H9 (cell line): ENCODE measurements at regions not wholly inside any gene's neighbourhood (a gene's known extent, or its start where the extent isn't known, plus 50 kb on each side); places are given as distances from the start of the nearest gene placed in this dataset.

Experiments
- DNase-seq: peaks from one replicate; pipeline ENCODE4 v3.0.0-alpha.2; 2017
- H2AFZ ChIP-seq: one replicate; pipeline ENCODE4 v1.6.1; 2013; ENCODE audit warnings: mild to moderate bottlenecking, low read length, control low read depth, moderate library complexity
- H2AK5ac ChIP-seq: 2 replicates; pipeline ENCODE4 v1.6.1; 2013; ENCODE audit warnings: low read length, control low read depth, mixed read lengths; ENCODE audit not compliant: insufficient read length
- H2BK120ac ChIP-seq: one replicate; pipeline ENCODE4 v1.6.1; 2013; ENCODE audit warnings: low read depth, mild to moderate bottlenecking, low read length, control low read depth, inconsistent platforms; ENCODE audit not compliant: poor library complexity, severe bottlenecking
- H2BK12ac ChIP-seq: 2 replicates; pipeline ENCODE4 v1.6.1; 2013; ENCODE audit warnings: low read length, control low read depth, mixed read lengths, low read depth; ENCODE audit not compliant: insufficient read length
- H2BK15ac ChIP-seq: 2 replicates; pipeline ENCODE4 v1.6.1; 2013; ENCODE audit warnings: low read depth, low read length, control low read depth
- H2BK20ac ChIP-seq: one replicate; pipeline ENCODE4 v1.6.1; 2013; ENCODE audit warnings: low read depth, mild to moderate bottlenecking, low read length, control low read depth, inconsistent platforms; ENCODE audit not compliant: poor library complexity, severe bottlenecking
- H2BK5ac ChIP-seq: 2 replicates; pipeline ENCODE4 v1.6.1; 2013; ENCODE audit warnings: low read length, control low read depth, mixed read lengths; ENCODE audit not compliant: insufficient read length
- H3K14ac ChIP-seq: 2 replicates; pipeline ENCODE4 v1.6.1; 2013; ENCODE audit warnings: low read length, control low read depth; ENCODE audit not compliant: insufficient read depth
- H3K18ac ChIP-seq: 2 replicates; pipeline ENCODE4 v1.6.1; 2013; ENCODE audit warnings: low read depth, mild to moderate bottlenecking, mixed read lengths, low read length, control low read depth; ENCODE audit not compliant: insufficient read length
- H3K23ac ChIP-seq: 2 replicates; pipeline ENCODE4 v1.6.1; 2013; ENCODE audit warnings: low read length, control low read depth, mixed read lengths, low read depth; ENCODE audit not compliant: insufficient read length
- H3K23me2 ChIP-seq: 2 replicates; pipeline ENCODE4 v1.6.1; 2013; ENCODE audit warnings: low read depth, mild to moderate bottlenecking, mixed read lengths, low read length, control low read depth; ENCODE audit not compliant: insufficient read length, poor library complexity, severe bottlenecking
- H3K27ac ChIP-seq: 2 replicates; pipeline ENCODE4 v1.5.1; 2013; ENCODE audit warnings: low read length, control low read depth, mixed read lengths, low read depth; ENCODE audit not compliant: insufficient read length
- H3K27me3 ChIP-seq: 2 replicates; pipeline ENCODE4 v1.6.1; 2013; ENCODE audit warnings: low read length, control low read depth, inconsistent platforms; ENCODE audit not compliant: insufficient read depth
- H3K4ac ChIP-seq: 2 replicates; pipeline ENCODE4 v1.6.1; 2013; ENCODE audit warnings: low read depth, mild to moderate bottlenecking, control low read depth, inconsistent platforms, low read length, moderate library complexity
- H3K4me1 ChIP-seq: 2 replicates; pipeline ENCODE4 v1.6.1; 2013; ENCODE audit warnings: low read length, control low read depth, inconsistent platforms; ENCODE audit not compliant: insufficient read depth
- H3K4me2 ChIP-seq: 2 replicates; pipeline ENCODE4 v1.6.1; 2013; ENCODE audit warnings: low read length, control low read depth, mixed read lengths; ENCODE audit not compliant: insufficient read length, insufficient read depth
- H3K56ac ChIP-seq: 2 replicates; pipeline ENCODE4 v1.6.1; 2013; ENCODE audit warnings: low read depth, mild to moderate bottlenecking, mixed read lengths, low read length, control low read depth; ENCODE audit not compliant: insufficient read length
- H3K79me1 ChIP-seq: 2 replicates; pipeline ENCODE4 v1.6.1; 2013; ENCODE audit warnings: low read depth, mild to moderate bottlenecking, moderate library complexity, low read length, control low read depth, inconsistent platforms; ENCODE audit not compliant: insufficient read depth, poor library complexity, severe bottlenecking
- H3K79me2 ChIP-seq: 2 replicates; pipeline ENCODE4 v1.6.1; 2013; ENCODE audit warnings: low read length, control low read depth, inconsistent platforms; ENCODE audit not compliant: insufficient read depth
- H3K9ac ChIP-seq: 2 replicates; pipeline ENCODE4 v1.6.1; 2013; ENCODE audit warnings: low read length, control low read depth, mixed read lengths; ENCODE audit not compliant: insufficient read length; ENCODE audit errors: extremely low read depth
- H3K9me3 ChIP-seq: one replicate; pipeline ENCODE4 v1.6.1; 2013; ENCODE audit warnings: low read depth, low read length, inconsistent platforms; ENCODE audit not compliant: control insufficient read depth
- H3T11ph ChIP-seq: one replicate; pipeline ENCODE4 v1.6.1; 2013; ENCODE audit warnings: mild to moderate bottlenecking, low read length, control low read depth, inconsistent platforms
- H4K20me1 ChIP-seq: one replicate; pipeline ENCODE4 v1.6.1; 2013; ENCODE audit not compliant: control insufficient read depth, insufficient read length, insufficient read depth
- H4K5ac ChIP-seq: 2 replicates; pipeline ENCODE4 v1.6.1; 2013; ENCODE audit warnings: low read depth, mild to moderate bottlenecking, mixed read lengths, low read length, control low read depth; ENCODE audit not compliant: insufficient read length
- H4K8ac ChIP-seq: replicated peaks from 2 replicates; pipeline ENCODE4 v1.6.1; 2013; ENCODE audit warnings: low read length, control low read depth, mixed read lengths, low read depth; ENCODE audit not compliant: insufficient read length
- H4K91ac ChIP-seq: 2 replicates; pipeline ENCODE4 v1.6.1; 2013; ENCODE audit warnings: low read depth, mild to moderate bottlenecking, moderate library complexity, mixed read lengths, low read length, control low read depth; ENCODE audit not compliant: insufficient read length
- H3K27ac Mint-ChIP-seq, 3 experiments: 2 replicates in 2 of 3; 3 replicates in 1 of 3; pipeline ENCODE4 v1.8.0; 2020 to 2021; ENCODE audit warnings: mixed read lengths in 3 of 3, mild to moderate bottlenecking in 1 of 3, moderate library complexity in 1 of 3
- H3K27me3 Mint-ChIP-seq: 2 replicates; pipeline ENCODE4 v1.8.0; 2021; ENCODE audit warnings: low read depth, mild to moderate bottlenecking, moderate library complexity, mixed read lengths
- H3K36me3 Mint-ChIP-seq, 3 experiments: 2 replicates in 2 of 3; 3 replicates in 1 of 3; pipeline ENCODE4 v1.8.0; 2020 to 2021; ENCODE audit warnings: low read depth in 3 of 3, mixed read lengths in 3 of 3; ENCODE audit not compliant: insufficient read depth in 1 of 3
- H3K4me1 Mint-ChIP-seq, 2 experiments: 2 replicates each; pipeline ENCODE4 v1.8.0; 2020; ENCODE audit warnings: mixed read lengths in 2 of 2
- H3K4me3 Mint-ChIP-seq, 2 experiments: 2 replicates in 1 of 2; 3 replicates in 1 of 2; pipeline ENCODE4 v1.8.0; 2020 to 2021; ENCODE audit warnings: mild to moderate bottlenecking in 2 of 2, mixed read lengths in 2 of 2, moderate library complexity in 1 of 2
- H3K9me3 Mint-ChIP-seq, 2 experiments: 2 replicates in 1 of 2; 3 replicates in 1 of 2; pipeline ENCODE4 v1.8.0; 2020; ENCODE audit warnings: mild to moderate bottlenecking in 2 of 2, mixed read lengths in 2 of 2, moderate library complexity in 1 of 2
- WGBS: extraction: QIAGEN DNeasy Blood & Tissue Kit; methylation state at CpG from one replicate; pipeline ENCODE4 v1.1.7; 2013; ENCODE audit warnings: missing lambda C conversion rate, low lambda C conversion rate, mixed read lengths; ENCODE audit not compliant: insufficient read length; ENCODE audit errors: extremely low coverage; 5-methylcytosine and 5-hydroxymethylcytosine counted together
- TF ChIP-seq, protein P1 (sequence below): fragments of 200-600 bp; sonication (generic); conservative IDR thresholded peaks from 3 replicates; pipeline ENCODE4 v1.8.0; 2021; ENCODE audit warnings: antibody characterized with exemption, mild to moderate bottlenecking

DNA sequence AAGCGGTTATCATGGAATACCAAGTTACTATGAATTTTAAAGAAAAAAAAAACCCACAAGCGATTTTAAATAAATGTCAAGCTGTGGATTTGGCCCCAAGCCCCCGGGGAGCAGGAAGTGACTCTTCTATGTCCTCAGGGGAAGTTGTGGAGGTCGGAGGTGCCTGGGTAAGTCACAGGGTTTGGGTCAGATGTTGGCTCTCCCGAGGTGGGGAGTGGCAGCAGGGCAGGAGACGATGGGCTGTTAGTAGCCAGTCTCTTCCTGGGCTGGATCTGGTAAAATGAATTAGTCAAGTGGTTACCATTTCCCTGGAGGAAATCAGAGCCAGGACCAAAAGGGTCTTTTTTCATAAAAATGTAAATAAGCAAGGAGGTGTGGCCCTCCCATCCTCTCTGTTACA, 316.7 kb downstream of the TLE3 start:
- H4K5ac ChIP-seq: no peak overlapping the region
- H3K4me1 ChIP-seq: no peaks in the 10 kb centered on the region
- no peak overlapping the region for H3K23ac ChIP-seq
- H3K9me3 Mint-ChIP-seq: peaks cover 4 to 6% of the 10 kb centered on the region in 2 experiments; a peak in 4 of 5 replicates
- no peak overlapping the region for H3K9ac ChIP-seq
- no CpG with 5 or more reads among the region's 6 CpGs for WGBS
- no peak overlapping the region for H4K91ac ChIP-seq
- no peak overlapping the region for H3K14ac ChIP-seq
- H2BK12ac ChIP-seq: no peak overlapping the region
- H3K23me2 ChIP-seq: no peaks in the 10 kb centered on the region
- no peak overlapping the region for H3K27ac Mint-ChIP-seq
- no peak overlapping the region for H2AK5ac ChIP-seq
- H3K79me2 ChIP-seq: no peaks in the 10 kb centered on the region
- no peak overlapping the region for H2AFZ ChIP-seq
- no peak overlapping the region for H3K4ac ChIP-seq
- no peaks in the 10 kb centered on the region for H3K36me3 Mint-ChIP-seq
- H3K4me3 Mint-ChIP-seq: no peak overlapping the region
- H3K79me1 ChIP-seq: no peaks in the 10 kb centered on the region
- H2BK15ac ChIP-seq: no peak overlapping the region
- no peak for DNase-seq
- H3K18ac ChIP-seq: no peak overlapping the region
- H3K4me2 ChIP-seq: no peak overlapping the region
- peaks cover 0 to 7% of the 10 kb centered on the region in 2 experiments; a peak in 2 of 4 replicates for H3K4me1 Mint-ChIP-seq
- no peak overlapping the region for H4K8ac ChIP-seq
- no peak overlapping the region for H3T11ph ChIP-seq
- peaks cover 2% of the 10 kb centered on the region; the same call in 1 of the 2 replicates for H3K27me3 Mint-ChIP-seq
- no peak overlapping the region for H2BK120ac ChIP-seq
- no peak overlapping the region for H3K27ac ChIP-seq
- no peak overlapping the region for H2BK5ac ChIP-seq
- H3K56ac ChIP-seq: no peak overlapping the region
- H3K9me3 ChIP-seq: no peaks in the 10 kb centered on the region
- H4K20me1 ChIP-seq: no peaks in the 10 kb centered on the region
- no peak overlapping the region for H2BK20ac ChIP-seq
- H3K27me3 ChIP-seq: no peaks in the 10 kb centered on the region
- TF ChIP-seq, protein P1, sequence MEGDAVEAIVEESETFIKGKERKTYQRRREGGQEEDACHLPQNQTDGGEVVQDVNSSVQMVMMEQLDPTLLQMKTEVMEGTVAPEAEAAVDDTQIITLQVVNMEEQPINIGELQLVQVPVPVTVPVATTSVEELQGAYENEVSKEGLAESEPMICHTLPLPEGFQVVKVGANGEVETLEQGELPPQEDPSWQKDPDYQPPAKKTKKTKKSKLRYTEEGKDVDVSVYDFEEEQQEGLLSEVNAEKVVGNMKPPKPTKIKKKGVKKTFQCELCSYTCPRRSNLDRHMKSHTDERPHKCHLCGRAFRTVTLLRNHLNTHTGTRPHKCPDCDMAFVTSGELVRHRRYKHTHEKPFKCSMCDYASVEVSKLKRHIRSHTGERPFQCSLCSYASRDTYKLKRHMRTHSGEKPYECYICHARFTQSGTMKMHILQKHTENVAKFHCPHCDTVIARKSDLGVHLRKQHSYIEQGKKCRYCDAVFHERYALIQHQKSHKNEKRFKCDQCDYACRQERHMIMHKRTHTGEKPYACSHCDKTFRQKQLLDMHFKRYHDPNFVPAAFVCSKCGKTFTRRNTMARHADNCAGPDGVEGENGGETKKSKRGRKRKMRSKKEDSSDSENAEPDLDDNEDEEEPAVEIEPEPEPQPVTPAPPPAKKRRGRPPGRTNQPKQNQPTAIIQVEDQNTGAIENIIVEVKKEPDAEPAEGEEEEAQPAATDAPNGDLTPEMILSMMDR: no peak
